Smooth muscle cell (in vitro differentiated cells): ENCODE measurements at regions not wholly inside any gene's neighbourhood (a gene's known extent, or its start where the extent isn't known, plus 50 kb on each side); places are given as distances from the start of the nearest gene placed in this dataset.
"Not testable (repeated sequence)": the region's sequence is repeated elsewhere in the genome, so short reads cannot be mapped to it uniquely, and the experiment has no call there.

Experiments
- DNase-seq: peaks from one replicate; lab custom pipeline; 2025; ENCODE audit not compliant: unreplicated experiment; lab: John Stamatoyannopoulos, UW
- H2AFZ ChIP-seq: fragments of 200-600 bp; sonication (generic); 2 replicates; pipeline ENCODE4 v1.6.0; 2016; ENCODE audit warnings: antibody characterized with exemption, low read depth, mild to moderate bottlenecking
- H3F3A ChIP-seq: fragments of 200-600 bp; sonication (generic); 2 replicates; pipeline ENCODE4 v1.6.0; 2017; ENCODE audit warnings: antibody characterized with exemption, low read depth
- H3K27ac ChIP-seq: fragments of 200-600 bp; sonication (generic); 2 replicates; pipeline ENCODE4 v1.5.1; 2016; ENCODE audit warnings: low read depth, mild to moderate bottlenecking
- H3K27me3 ChIP-seq: fragments of 200-600 bp; sonication (generic); 2 replicates; pipeline ENCODE4 v1.6.1; 2016; ENCODE audit warnings: low read depth, mild to moderate bottlenecking
- H3K36me3 ChIP-seq: fragments of 200-600 bp; sonication (generic); 2 replicates; pipeline ENCODE4 v1.5.1; 2016; ENCODE audit warnings: low read depth
- H3K4me1 ChIP-seq: fragments of 200-600 bp; sonication (generic); 2 replicates; pipeline ENCODE4 v1.5.1; 2016; ENCODE audit warnings: low read depth
- H3K4me2 ChIP-seq: fragments of 200-600 bp; sonication (generic); 2 replicates; pipeline ENCODE4 v1.6.0; 2016; ENCODE audit warnings: mild to moderate bottlenecking
- H3K4me3 ChIP-seq: fragments of 200-600 bp; sonication (generic); 2 replicates; pipeline ENCODE4 v1.5.1; 2016; ENCODE audit warnings: mild to moderate bottlenecking
- H3K79me2 ChIP-seq: fragments of 200-600 bp; sonication (generic); 2 replicates; pipeline ENCODE4 v1.6.0; 2016; ENCODE audit warnings: low read depth, mild to moderate bottlenecking
- H3K9ac ChIP-seq: fragments of 200-600 bp; sonication (generic); 2 replicates; pipeline ENCODE4 v1.6.0; 2016; ENCODE audit warnings: low read depth
- H3K9me3 ChIP-seq: fragments of 200-600 bp; sonication (generic); replicated peaks from 2 replicates; pipeline ENCODE4 v1.5.1; 2016; ENCODE audit warnings: low read depth
- H4K20me1 ChIP-seq: fragments of 200-600 bp; sonication (generic); 2 replicates; pipeline ENCODE4 v1.6.0; 2016; ENCODE audit warnings: low read depth
- CTCF ChIP-seq: fragments of 200-600 bp; sonication (generic); IDR thresholded peaks from 2 replicates; pipeline ENCODE4 v1.5.1; 2017; ENCODE audit warnings: borderline replicate concordance, mild to moderate bottlenecking, antibody characterized with exemption; ENCODE audit not compliant: insufficient read depth, poor library complexity, severe bottlenecking
- WGBS: methylation state at CpG from one replicate; pipeline ENCODE4 v1.1.7; 2016; ENCODE audit warnings: low lambda C conversion rate; 5-methylcytosine and 5-hydroxymethylcytosine counted together

GRCh38 chr9:33662871-33663270, 132.5 kb upstream of the PRSS3 start:
- no peaks in the 10 kb centered on the region for H4K20me1 ChIP-seq
- H3K4me1 ChIP-seq: no peaks in the 10 kb centered on the region
- H3K79me2 ChIP-seq: no peaks in the 10 kb centered on the region
- no peaks in the 10 kb centered on the region for H3K36me3 ChIP-seq
- peaks cover 8% of the 10 kb centered on the region for H3K27me3 ChIP-seq
- H3K27ac ChIP-seq: no peak overlapping the region
- TF ChIP-seq CTCF: no peak
- WGBS: 63% methylated on average over 1 of the region's 1 CpG
- no peak overlapping the region for H3K4me3 ChIP-seq
- H3K9me3 ChIP-seq: no peaks in the 10 kb centered on the region
- DNase-seq: no peak
- no peaks in the 10 kb centered on the region for H3F3A ChIP-seq
- H3K9ac ChIP-seq: no peak overlapping the region
- no peak overlapping the region for H2AFZ ChIP-seq
- no peak overlapping the region for H3K4me2 ChIP-seq

GRCh38 chr9:33676194-33676745, 119.1 kb upstream of the PRSS3 start:
- peak overlapping the region; percentile 74 for H3K4me3 ChIP-seq
- H3K27me3 ChIP-seq, H3K9me3 ChIP-seq, H3K79me2 ChIP-seq, DNase-seq, H3K36me3 ChIP-seq, H3K4me1 ChIP-seq, H3K27ac ChIP-seq, H4K20me1 ChIP-seq: not testable (repeated sequence)
- H3K4me2 ChIP-seq: peak overlapping the region; percentile 83
- peaks cover 15% of the 10 kb centered on the region for H3F3A ChIP-seq
- WGBS: 45% methylated on average over 8 of the region's 8 CpGs
- H2AFZ ChIP-seq: peak overlapping the region; percentile 97
- peak overlapping the region; percentile 26 for H3K9ac ChIP-seq

- Histone ChIP-seq H3K4me3 (peak overlapping the region; percentile 74), H3K27ac (peak overlapping the region; percentile 27), H3K27me3 (no peaks in the 10 kb centered on the region), H4K20me1 (no peaks in the 10 kb centered on the region), H3K36me3 (no peaks in the 10 kb centered on the region), H3K4me1 (no peaks in the 10 kb centered on the region), H3F3A (peaks cover 15% of the 10 kb centered on the region), H3K9ac (peak overlapping the region; percentile 26), H3K4me2 (peak overlapping the region; percentile 83), H2AFZ (peak overlapping the region; percentile 97), H3K79me2 (no peaks in the 10 kb centered on the region), H3K9me3 (no peaks in the 10 kb centered on the region)
- DNase-seq: peak; percentile 43
- under 1% methylated on average over 49 of the region's 78 CpGs for WGBS
- TF ChIP-seq CTCF: no peak
These were observed 118.4 kb upstream of the PRSS3 start for GRCh38 chr9:33676746-33677505.

GRCh38 chr9:33677506-33677809, 117.9 kb upstream of the PRSS3 start:
- H3K27me3 ChIP-seq: no peaks in the 10 kb centered on the region
- H3K4me2 ChIP-seq: peak overlapping the region; percentile 83
- H3K79me2 ChIP-seq: no peaks in the 10 kb centered on the region
- no peaks in the 10 kb centered on the region for H3K36me3 ChIP-seq
- peak overlapping the region; percentile 27 for H3K27ac ChIP-seq
- peaks cover 15% of the 10 kb centered on the region for H3F3A ChIP-seq
- DNase-seq: no peak
- H2AFZ ChIP-seq: peak overlapping the region; percentile 97
- H4K20me1 ChIP-seq: no peaks in the 10 kb centered on the region
- TF ChIP-seq CTCF: no peak
- no peaks in the 10 kb centered on the region for H3K4me1 ChIP-seq
- WGBS: 28% methylated on average over 3 of the region's 3 CpGs
- no peaks in the 10 kb centered on the region for H3K9me3 ChIP-seq
- H3K4me3 ChIP-seq: peak overlapping the region; percentile 74
- peak overlapping the region; percentile 26 for H3K9ac ChIP-seq
